ENCODE measurements at regions not wholly inside any gene's neighbourhood (a gene's known extent, or its start where the extent isn't known, plus 50 kb on each side); places are given as distances from the start of the nearest gene placed in this dataset.

GRCh38 chr22:48710410-48710809 lies 1117.3 kb downstream of the BRD1 start:
- TF ChIP-seq CTCF (IDR thresholded peaks at IDR 0.05) (no peak), EZH2 (IDR thresholded peaks at IDR 0.05; ENCODE audit: borderline replicate concordance, insufficient read depth, low read depth, low read length, poor library complexity, severe bottlenecking) (no peak)
